K562 (cell line): ENCODE measurements at regions not wholly inside any gene's neighbourhood (a gene's known extent, or its start where the extent isn't known, plus 50 kb on each side); places are given as distances from the start of the nearest gene placed in this dataset.

Experiments
- ATF3 ChIP-seq, 2 experiments: fragments of 450-650 bp in 1 of 2; sonication (generic) in 1 of 2; formaldehyde crosslinking in 1 of 2; IDR thresholded peaks in 1 of 2; conservative IDR thresholded peaks in 1 of 2; 2 replicates each; pipeline versions ENCODE4 v1.6.1 to v1.8.1; 2016 to 2023; ENCODE audit warnings: mild to moderate bottlenecking in 2 of 2, moderate library complexity in 2 of 2, inconsistent platforms in 1 of 2, missing genetic modification reagents in 1 of 2
- PHF20 ChIP-seq: fragments of 450-650 bp; IDR thresholded peaks from 2 replicates; pipeline ENCODE4 v1.6.1; 2018; ENCODE audit not compliant: partially characterized antibody
- RCOR1 ChIP-seq, 2 experiments: IDR thresholded peaks; 2 replicates each; pipeline ENCODE4 v1.6.1; 2012; ENCODE audit warnings: low read depth in 2 of 2, low read length in 2 of 2, borderline replicate concordance in 1 of 2, improper control_type of control experiment in 1 of 2
- TF ChIP-seq, protein P1 (sequence below): fragments of 250-450 bp; sonication (Bioruptor Pico); IDR thresholded peaks from 2 replicates; pipeline ENCODE4 v1.4.0; 2020

DNA sequence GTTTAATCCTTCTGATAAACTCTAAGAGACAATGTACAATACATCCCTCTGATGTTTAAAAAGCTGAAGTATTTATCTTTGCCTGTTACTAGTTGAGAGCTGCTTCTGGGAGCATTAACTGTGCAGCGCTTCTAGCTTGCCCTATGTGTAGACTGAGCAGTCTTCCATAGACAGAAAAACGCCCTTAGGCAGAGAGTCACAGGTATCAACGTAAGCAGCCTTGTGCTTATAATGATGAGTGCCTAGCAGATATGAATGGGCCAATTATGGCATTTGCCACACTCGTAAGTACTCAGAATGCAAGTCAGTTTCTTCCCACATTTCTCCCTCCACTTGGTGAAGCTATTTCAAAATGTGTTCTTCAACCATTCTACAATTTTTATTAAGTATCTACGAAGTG, 731.1 kb upstream of the SLC8A1 start:
- TF ChIP-seq, protein P1, sequence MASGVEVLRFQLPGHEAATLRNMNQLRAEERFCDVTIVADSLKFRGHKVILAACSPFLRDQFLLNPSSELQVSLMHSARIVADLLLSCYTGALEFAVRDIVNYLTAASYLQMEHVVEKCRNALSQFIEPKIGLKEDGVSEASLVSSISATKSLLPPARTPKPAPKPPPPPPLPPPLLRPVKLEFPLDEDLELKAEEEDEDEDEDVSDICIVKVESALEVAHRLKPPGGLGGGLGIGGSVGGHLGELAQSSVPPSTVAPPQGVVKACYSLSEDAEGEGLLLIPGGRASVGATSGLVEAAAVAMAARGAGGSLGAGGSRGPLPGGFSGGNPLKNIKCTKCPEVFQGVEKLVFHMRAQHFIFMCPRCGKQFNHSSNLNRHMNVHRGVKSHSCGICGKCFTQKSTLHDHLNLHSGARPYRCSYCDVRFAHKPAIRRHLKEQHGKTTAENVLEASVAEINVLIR, result no peak
- no peak for TF ChIP-seq PHF20
- no peak for TF ChIP-seq ATF3 (IDR thresholded peaks at IDR 0.05)
- TF ChIP-seq ATF3 (CRISPR knock-in tag; conservative IDR thresholded peaks at IDR 0.05), result no peak
- TF ChIP-seq RCOR1 (IDR thresholded peaks at IDR 0.05; ENCODE audit: borderline replicate concordance in 1 of 2, low read depth in 2 of 2, low read length in 2 of 2), result no peak
